HUDEP-2 (cell line): ENCODE measurements at regions not wholly inside any gene's neighbourhood (a gene's known extent, or its start where the extent isn't known, plus 50 kb on each side); places are given as distances from the start of the nearest gene placed in this dataset.

Source experiments
- DNase-seq, 76 experiments: peaks; one replicate each; lab custom pipeline; 2025; ENCODE audit not compliant: unreplicated experiment in 76 of 76; lab: John Stamatoyannopoulos, UW

DNA sequence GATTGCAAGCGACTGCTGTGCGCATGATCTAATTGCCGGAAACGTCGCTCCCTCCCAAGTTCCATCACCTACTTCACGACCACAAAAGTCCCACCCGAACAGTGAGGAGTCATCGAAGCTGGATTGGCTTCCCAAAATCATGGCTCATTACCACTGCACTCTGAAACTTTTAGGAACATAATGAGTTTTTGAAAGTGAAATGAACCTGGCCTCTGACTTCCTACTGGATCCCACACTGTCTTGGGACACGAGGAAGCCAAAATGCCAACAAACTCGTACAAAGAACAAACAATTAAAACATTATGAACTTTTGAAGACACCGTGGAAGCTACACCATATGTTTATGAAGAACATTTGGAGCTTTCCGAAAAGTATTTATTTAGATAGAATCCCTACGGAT lies 334.8 kb upstream of the TMPO start:
- no peak for DNase-seq

GRCh38 chr12:98182821-98183220 lies 332.6 kb upstream of the TMPO start:
- no peak for DNase-seq

GRCh38 chr12:98185606-98186005 lies 329.8 kb upstream of the TMPO start:
- DNase-seq: no peak

- DNase-seq: no peak
Observed at GRCh38 chr12:98188650-98189077, 326.7 kb upstream of the TMPO start.

GRCh38 chr12:98194591-98194990 lies 320.8 kb upstream of the TMPO start:
- no peak for DNase-seq

- no peak for DNase-seq
Observed at GRCh38 chr12:98198261-98198982, 317.0 kb upstream of the TMPO start.

- DNase-seq: no peak
Observed at GRCh38 chr12:98208816-98209215, 306.6 kb upstream of the TMPO start.

- no peak for DNase-seq
Observed at GRCh38 chr12:98211909-98212695, 303.3 kb upstream of the TMPO start.

DNA sequence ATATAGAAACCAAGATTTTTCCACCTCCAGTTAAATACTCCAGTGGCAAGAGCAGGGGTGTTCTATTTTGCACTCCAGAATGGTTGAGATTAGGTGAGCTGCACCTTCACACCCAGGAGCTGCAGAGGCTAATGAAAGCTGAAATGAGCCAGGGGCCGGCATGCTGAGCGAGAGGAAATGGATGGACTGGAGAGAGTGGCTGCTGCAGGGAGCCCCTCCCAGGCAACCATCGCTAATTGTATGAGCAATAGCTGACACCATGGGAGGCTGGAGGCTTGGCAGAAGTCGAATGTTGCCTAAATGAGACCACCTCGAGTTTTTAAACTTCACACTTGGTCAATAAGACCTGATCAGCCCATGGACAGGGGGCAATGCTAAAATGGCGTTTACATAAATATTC lies 301.8 kb upstream of the TMPO start:
- DNase-seq: no peak

DNA sequence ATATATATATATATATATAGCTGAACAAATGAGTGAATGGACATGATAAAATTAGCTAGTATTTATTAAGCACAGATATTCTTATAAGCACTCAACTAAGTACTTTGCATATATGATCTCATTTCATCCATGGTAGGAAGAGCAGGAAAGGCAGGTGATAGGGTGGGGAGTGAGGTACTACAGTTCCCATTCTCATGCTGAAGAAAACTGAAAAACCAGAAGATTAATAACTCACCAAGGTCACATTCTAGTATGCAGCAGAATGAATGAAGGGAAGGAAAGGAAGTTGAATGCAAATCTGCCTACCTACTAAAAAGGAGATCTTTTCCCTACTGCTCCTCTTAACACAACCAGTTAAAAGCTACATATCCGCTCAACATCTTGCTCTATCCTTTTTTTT lies 298.1 kb upstream of the TMPO start:
- DNase-seq: no peak

DNA sequence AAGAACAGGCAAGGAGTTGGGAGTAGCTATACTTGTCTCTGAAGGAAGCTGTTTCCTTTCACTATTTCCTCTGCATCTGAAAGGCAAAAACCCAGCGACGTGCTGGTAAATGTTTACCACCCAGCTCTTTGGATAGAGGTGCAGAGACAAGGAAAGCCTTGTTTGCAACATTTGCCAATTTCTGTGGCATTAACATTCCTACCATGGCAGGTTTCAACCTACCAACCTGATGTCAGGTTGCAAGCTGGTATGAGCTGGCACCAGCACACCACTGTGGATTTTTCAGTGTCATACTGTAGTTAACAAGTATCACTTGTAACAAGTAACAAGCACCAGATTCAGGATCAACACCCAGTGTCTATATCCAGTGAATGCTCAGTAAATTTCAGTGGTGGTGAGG lies 294.8 kb upstream of the TMPO start:
- DNase-seq: no peak

DNA sequence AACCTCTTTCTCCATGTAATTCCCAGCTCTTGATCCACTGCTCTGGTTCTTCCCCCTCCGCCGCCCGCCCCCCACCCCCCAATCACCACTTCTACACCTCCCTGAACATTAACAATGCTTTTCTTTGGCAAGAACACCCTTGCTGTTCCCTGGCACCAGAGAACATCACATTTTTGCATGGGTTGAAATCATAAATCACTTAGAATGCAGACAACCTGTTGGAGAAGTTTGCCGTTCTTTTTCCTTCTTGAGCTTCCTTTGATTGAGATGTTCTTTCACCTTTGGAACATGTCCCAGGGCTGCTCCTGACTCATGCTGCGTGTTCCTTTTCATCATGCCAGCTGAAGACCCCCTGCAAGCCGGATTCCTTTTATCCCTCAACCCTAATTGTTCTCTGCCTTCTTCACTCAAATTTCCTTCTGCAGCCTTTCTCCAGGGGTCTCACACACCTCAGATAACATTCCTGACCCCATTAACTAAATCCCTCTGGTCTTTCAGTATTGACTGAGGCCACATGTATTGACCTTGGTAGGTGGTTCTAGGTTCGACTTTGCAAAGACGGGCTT lies 294.1 kb upstream of the TMPO start:
- DNase-seq: no peak

- no peak for DNase-seq
Observed at GRCh38 chr12:98222135-98222534, 293.3 kb upstream of the TMPO start.

DNA sequence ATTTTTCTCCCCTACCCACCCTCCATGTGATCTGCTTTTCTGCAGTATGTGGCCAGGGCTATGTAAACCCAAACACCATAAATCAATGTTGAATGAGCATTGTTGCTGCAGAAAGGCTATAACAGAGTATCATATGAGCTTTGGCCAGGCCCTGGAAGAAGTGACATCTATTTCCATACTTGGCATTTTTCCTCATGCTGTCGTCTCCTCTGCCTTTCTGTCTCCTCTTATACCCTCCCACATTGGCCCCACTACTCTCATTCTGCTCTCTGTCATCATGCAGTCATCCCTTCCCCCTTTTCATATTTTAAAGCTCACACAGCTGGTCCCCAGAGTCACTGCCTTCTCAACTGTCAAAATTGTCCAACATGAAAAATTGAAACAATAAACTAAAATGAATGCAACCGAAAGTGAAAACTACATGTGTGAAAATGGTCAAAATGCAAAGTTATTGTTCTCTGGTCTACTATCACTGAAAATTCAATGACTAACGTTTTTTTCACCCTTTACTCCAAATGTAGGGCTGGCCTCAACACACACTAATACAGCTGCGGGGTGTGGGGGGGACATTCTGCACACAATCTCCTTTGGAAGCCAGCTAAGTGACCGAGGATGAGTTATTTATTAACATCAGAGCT lies 290.7 kb upstream of the TMPO start:
- no peak for DNase-seq

DNA sequence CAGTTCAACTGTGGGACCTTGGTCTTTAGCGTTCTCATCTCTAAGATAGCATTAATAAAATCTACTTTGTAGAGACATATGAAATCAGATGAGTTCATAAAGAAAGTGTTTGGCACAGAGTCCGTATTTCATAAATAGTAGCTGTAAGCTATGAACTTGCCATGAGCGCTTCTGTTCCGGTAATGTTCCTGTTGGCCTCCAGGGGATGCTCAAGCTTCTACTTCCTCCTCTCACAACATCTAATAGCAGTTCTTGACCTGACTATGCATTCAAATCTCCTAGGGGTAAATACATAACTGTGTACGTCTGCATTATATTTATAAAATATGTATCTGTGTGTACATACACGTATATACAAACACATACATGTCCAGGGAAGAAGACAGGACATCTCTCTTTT lies 288.2 kb upstream of the TMPO start:
- DNase-seq: peak in 6 of 76 experiments; percentile 0 to 16 (median 5)

GRCh38 chr12:98228683-98229539 lies 286.5 kb upstream of the TMPO start:
- DNase-seq: no peak

- DNase-seq: no peak
Observed at GRCh38 chr12:98229540-98229924, 285.9 kb upstream of the TMPO start.

- DNase-seq: no peak
Observed at GRCh38 chr12:98232753-98233390, 282.5 kb upstream of the TMPO start.

- DNase-seq: no peak
Observed at GRCh38 chr12:98235301-98235700, 280.1 kb upstream of the TMPO start.

GRCh38 chr12:98238515-98239130 lies 276.8 kb upstream of the TMPO start:
- no peak for DNase-seq
